NK-92 (cell line): ENCODE measurements at regions not wholly inside any gene's neighbourhood (a gene's known extent, or its start where the extent isn't known, plus 50 kb on each side); places are given as distances from the start of the nearest gene placed in this dataset.

Experiments
- DNase-seq: peaks from one replicate; lab custom pipeline; 2025; ENCODE audit not compliant: unreplicated experiment; lab: John Stamatoyannopoulos, UW

DNA sequence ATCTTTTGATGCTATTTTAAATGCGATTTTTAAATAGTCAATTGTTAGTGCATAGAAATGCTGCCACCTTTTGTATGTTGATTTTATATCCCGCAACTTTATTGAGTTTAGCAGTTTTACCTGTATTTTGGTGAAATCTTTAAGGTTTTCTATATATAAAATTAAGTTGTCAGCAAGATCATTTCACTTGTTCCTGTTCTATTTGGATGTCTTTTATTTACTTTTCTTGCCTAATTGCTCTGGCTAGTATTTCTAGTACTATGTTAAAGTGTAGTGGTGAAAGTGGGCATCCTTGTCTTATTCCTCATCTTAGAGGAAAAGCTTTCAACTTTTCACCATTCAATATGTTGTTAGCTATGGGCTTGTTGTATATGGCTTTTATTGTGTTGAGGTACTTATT is 813.3 kb upstream of the CELF2 start:
- DNase-seq = no peak

DNA sequence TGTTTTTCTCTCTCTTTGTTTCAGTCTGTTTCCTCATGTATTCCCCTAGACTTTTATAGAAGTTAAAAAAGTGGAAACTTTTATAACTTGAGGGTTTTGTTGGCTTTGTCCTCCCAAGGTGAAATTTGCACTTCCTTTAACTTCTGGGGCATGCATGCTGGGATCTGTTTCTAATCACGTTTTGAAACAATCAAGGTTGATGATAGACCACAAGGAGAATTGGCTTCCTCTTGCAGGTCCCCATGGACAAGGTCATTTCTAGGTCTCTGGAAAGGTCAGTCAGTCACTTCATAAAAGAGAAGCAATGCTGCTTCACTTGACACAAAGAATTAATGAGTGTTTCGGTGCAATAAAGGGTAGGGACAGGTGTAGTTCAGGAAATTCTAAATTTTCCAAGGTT is 811.8 kb upstream of the CELF2 start:
- no peak for DNase-seq

DNA sequence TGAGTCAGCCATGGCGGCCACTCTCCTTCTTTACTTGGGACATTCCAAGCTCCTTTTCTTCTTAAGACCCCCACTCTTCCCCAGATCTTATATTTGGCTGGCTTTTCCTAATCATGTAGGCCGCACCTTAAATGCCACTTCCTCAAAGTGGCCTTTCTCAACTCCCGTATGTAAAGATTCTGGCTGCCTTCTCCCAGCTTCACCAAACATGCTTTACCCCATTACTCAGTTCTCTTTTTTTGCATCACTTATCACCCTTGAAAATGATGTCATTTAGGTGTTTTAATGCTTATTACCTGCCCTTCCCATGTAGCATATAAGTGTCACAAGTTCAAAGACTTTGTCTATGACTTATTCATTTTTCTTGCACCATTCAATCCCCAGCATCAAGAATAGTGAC is 810.1 kb upstream of the CELF2 start:
- DNase-seq = no peak

DNA sequence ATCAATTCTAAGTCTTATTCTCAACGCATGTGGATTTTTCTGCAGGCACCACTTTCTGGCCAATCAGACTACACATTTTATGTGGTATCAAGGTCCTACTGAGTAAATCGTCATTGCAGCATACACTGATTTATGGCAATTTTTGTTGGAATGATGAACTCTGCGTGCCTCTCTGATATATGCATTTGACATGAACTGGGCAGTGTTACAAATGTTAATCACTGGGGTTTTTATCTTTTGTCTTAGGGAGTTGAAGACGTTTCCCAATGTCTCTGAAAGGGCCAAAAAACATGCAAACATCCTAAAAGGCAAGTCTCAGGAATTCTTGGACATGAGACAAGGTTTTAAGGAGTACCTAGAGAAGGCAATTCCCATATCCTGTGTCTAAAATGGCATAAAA is 809.5 kb upstream of the CELF2 start:
- no peak for DNase-seq

DNA sequence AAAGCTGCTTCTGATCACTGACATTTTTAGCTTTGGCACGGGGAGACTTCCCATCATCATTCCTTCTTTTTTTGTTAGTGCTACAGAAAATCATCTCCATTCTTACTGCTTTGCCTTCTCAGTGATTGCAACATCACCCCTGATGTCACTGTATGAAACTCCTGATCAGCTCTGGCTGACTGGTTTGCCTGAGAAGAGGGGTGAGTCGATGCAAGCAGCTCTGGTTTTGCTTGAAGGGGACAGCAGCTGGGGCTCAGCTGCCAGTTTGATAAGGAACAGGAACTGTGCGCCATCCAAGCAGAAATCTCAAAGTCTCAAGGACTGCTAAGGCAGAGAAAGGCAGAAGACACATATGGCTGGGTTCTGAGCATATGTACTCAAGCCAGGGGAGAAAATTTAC is 808.5 kb upstream of the CELF2 start:
- no peak for DNase-seq

DNA sequence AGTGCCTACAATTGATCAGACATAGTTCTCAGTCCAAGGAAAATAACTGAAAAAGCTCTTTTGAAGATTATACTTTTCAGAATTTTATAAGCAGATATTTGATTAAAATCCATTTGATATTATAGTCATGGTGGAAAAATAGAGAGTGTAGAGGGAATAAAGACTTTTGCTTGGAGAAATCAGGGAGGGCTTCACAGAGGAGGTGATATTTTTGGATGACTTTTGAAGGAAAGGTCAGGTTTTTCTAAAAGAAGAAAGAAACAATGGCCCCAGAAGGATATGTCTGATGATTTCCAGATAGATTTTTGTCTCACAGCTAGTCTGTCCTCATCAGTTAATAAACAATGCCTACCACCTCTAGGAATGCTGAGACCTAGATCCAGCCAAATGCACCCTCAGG is 806.3 kb upstream of the CELF2 start:
- no peak for DNase-seq

DNA sequence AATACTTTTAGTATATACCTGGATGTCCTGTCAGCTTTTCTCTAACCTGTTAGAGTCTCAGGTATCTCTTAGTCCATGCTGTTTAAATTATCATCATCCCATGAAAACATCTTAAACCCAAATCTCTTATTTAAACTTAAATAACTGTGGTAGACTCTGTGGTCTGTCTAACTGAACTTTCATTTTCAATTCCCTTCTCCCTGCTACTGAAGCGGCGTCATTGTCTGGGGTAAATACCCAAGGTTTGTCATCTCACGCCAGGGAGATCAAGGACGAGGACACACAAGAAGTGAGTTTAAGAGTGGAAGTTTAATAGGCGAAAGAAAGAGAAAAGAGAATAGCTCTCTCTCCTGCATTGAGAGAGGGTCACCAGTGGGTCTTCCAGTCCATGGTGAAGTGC is 804.4 kb upstream of the CELF2 start:
- no peak for DNase-seq

DNA sequence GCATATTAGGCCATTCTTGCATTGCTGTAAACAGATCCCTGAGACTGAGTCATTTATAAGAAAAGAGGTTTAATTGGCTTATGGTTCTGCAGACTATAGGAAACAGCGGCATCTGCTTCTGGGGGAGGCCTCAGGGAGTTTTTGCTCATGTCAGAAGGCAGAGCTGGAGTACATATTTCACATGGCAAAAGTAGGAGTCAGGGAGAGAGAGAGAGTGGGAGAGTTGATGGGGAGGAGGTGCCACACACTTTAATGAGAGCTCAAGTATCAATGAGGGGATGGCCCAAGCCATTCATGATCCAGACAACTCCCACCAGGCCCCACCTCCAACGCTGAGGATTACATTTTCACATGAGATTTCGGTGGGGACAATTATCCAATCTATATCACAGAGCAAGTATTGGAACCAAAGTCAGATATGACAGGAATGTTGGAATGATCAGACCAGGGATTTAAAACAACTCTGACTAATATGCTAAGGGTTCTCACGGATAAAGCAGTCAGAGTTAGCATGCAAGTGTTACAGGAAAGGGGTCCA is 795.3 kb upstream of the CELF2 start:
- DNase-seq = no peak

DNA sequence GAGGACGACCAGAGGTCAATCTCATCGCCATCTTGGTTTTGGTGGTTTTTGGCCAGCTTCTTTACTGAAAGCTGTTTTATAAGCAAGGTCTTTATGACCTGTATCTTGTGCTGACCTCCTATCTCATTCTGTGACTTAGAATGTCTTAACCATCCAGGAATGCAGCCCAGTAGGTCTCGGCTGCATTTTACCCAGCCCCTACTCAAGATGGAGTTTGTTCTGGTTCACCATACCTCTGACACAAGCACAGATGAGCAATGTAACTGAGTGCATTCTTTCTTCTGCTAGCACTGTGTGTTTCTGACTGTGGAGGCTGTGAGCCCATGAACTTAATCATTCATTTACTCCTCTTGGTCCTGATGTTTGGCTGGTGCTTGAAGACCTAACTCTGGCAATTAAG is 794.5 kb upstream of the CELF2 start:
- DNase-seq = no peak

DNA sequence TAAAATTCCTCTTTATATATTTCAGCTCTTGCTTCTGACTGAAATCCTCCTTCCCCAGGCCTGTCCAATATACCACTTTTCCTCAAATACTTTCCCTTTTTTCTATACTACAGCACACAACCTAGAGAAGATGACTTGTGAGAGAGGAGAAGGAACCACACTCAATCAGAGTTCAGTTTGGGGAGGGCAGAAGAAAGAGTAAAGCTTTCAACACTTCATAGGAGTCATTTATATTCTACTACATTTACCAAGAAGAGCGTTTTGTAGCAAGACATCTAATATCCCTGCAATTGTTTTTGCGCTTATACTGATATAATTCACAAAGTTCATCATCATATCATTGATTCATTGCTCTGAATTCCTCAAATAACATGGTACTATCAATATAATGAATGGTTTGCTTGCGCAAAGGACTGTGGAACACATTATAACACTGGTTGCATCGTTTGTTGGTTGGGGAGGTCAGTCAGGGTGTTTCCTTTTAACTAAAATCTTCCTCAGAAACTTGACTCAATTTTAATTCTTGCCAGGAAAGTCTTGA is 792.5 kb upstream of the CELF2 start:
- no peak for DNase-seq

DNA sequence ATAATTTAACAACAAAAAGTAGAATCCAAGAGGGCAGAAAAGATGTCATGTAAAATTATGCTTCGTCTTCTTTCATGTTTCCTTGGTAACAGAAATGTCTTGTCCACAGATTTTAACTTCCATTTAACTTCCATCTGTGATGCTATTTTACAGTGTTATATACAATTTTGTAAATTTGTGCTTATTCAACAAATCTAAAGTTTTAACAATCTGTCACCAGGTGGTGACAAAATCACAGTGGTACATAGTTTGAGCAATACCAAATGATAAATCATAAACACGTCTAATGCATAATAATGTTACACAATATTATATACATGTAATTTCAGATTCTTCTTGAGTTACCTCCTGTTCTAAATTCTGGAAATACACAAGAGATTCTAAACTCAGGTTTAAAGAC is 784.4 kb upstream of the CELF2 start:
- no peak for DNase-seq

DNA sequence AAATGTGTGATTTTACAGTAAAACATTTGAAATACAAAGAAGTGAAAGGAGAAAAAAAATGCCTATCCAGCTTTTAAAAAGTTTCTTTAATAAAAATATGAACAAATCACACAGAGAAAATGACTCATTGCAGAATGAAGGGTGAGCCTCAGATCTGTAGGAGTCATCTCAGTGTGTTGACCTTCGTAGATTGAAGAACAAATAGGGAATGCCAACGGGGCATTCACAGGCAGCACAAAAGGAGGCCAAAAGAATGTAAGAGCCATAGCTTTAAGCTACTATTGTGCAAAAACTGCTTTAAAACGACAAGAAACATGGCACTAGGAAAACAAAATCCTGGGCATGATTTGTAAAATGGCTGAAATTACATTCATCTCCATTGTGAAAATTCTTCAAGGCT is 782.7 kb upstream of the CELF2 start:
- DNase-seq = no peak

DNA sequence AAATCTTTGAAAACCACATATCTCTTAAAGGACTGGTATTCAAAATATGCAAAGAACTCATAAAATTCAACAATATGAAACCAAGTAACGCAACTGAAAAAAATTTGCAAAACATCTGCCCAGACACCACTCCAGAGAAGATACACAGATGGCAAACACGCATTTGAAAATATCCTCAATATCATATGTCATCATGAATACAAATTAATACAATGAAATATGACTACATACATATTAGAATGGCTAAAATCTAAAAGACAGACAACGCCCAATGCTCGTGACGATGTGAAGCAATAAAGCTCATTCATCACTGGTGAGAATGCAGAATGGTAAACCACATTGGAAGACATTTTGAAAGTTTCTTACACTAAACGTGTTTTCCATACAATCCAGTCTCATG is 770.1 kb upstream of the CELF2 start:
- DNase-seq = no peak

DNA sequence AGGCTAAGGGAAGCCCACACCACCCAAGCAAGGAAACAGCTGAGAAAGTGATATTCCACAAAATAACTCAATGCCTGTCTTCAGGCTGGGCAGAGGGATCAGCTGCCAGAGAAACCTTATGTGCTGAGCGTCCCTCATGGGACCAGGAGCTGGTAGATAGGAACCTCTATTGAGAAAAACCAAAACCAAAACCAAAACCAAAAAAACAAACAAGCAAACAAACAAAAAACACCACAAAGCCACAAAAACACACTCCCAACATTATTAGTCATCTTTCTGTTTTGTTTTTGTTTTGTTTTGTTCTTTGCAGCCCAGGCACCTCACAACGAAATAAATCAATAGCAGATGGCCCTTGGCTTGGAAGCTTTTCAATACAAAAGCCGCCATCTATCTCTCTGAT is 760.8 kb upstream of the CELF2 start:
- no peak for DNase-seq

DNA sequence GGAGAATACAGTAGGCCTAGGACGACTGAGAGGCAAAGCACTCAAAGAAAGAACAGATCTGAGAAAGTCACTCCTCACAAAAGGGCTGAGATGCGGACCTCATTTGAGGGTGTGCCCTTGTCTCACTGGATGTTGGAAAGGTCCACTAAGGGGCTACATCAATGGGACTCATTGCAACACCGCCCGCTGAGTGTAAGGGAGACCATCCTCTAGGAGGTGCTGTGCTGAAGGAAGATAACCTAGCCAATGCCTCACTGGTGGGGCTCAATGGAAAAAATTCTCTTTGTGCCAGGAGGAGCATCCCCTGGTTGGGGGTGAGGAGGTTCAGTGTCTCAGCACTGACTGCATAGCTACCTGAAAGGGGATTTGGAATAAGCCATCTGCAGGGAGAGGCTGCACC is 758.7 kb upstream of the CELF2 start:
- DNase-seq = no peak

DNA sequence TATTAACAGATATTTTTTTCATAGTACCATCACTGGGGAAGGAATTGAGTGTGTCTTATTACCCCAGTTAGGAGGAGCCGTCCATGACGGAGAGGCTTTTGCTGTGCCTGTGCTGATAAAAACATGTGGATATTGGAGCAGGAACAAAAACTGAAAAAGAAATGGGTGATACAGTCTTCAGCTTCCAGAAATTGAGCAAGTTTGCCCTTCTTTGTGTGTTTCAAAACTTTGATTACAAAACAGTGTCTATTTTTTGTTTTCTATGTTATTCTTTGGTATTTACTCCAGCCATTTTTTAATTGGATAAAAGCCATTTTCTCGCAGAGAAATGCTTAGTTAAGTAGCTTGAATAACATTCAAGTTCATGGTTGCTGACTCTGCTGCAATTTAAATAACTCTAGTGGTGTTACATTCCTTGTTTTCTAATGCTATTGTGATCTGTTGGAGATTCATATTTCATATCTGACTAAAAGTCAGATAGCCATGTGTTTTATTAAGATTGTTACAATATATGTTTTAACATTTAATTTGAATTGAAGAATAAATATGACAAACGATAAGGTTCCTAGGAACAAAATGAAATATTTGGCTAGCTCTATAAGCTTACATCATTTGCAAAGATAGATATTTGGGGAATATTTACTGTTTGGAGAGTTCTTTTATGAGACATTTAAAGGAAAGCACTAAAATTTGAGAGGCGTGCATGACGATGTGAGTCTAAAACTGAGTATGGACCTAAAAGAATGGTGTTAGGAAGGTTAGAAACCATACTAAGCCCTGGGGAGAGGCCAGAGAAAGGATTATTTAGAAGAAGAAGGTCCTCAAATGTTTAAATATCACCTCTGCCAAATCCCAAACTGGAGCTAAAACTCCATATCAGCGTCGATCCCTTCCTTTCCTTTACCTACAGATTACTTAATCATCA is 747.3 kb upstream of the CELF2 start:
- no peak for DNase-seq

DNA sequence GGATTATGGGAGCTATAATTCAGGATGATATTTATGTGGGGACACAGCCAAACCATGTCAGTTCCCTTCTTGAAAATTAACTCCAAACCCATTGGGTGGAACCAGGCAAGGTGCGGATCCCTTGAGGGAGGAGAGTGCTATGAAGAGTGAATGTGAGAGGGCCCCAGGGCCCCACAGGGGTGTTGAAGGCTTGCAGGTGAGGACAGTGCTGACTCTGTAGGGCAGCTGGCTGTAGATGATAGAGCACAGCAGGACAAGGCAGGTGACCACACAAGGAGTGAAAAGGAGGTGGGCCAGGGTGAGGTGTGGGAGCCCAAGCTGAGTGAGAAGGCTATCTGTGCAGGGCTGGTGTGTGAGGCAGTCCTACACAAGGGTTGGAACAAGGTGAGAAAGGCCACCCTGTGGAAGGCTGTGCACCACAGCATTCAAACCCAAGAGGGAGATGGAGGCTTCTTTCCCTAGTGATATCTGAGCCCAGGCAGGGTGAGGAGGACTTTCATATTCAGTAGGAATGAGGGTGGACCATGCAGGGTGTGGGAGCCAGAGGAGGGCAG is 746.0 kb upstream of the CELF2 start:
- DNase-seq = no peak

DNA sequence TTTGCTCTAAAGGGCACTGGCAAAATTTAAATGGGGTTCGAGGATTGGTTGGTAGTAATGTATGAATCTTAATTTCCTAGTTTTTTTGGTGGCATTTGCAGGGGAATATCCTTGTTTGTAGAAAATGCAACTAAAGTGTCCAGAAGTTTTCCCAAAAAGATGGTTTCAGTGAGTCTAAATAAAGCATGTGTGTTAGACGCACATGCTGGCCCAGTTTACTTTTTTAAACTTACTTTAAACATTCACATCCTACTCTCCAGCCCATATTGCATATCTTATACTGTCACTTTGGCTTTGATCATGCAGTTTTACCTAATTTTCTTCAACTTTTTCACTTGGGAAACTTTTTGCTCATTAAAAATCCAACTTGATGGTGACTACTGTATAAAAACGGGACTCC is 744.0 kb upstream of the CELF2 start:
- DNase-seq = no peak

DNA sequence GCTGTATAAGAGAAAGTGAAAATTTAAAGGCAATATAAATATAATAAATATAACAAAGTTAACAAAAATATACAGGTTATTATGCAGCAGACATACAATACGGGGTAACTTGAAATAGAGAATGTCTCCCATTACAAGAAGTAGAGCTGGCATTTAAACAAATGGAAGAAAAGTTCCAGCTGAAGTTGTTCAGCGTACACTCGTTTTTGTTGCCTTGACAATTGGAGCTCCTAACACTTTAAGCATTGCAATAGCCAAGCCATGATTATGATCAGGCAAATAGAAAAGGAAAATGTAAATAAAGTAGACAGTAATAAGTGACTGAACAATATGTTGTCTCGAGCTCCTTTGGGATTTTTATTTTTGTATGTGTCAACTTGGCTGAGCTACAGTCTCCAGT is 737.8 kb upstream of the CELF2 start:
- DNase-seq = no peak

DNA sequence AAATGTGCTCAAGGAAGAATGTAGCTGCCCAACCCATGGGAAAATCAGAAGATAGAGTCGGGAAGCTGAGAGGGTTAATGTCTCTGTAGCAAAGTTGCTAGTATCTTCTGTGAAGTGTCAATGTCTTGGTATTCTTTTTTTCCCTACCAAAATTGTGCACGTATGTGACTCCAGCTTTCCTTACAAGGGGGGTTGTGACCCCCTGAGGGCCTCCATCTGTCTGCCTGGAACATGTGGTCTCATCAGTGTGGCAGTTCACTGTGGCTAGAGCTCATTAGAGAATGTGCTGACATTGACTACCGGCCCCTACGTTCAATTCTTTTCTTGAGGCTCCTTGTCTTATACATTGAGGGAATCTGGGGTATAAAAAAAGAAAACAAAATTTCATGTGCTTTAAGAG is 725.2 kb upstream of the CELF2 start:
- no peak for DNase-seq

DNA sequence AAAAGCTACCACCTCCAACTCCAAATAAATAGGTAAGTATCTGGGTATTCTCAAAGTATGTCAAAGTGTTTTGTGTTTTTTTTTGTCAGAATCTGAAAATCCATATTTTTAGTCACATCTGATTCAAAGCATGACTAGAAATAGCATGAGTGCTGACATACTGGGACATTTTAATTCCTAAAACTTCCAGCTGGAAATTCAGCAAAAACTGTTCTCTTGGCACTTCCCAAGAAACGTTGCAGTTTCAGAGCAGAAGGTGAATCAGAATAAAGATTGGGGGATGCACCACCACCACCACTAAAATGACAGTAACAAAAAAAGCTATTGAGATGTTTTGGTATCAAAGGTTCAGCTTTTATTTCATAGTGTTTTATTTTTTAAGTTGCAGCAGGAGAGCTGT is 724.6 kb upstream of the CELF2 start:
- DNase-seq = no peak

DNA sequence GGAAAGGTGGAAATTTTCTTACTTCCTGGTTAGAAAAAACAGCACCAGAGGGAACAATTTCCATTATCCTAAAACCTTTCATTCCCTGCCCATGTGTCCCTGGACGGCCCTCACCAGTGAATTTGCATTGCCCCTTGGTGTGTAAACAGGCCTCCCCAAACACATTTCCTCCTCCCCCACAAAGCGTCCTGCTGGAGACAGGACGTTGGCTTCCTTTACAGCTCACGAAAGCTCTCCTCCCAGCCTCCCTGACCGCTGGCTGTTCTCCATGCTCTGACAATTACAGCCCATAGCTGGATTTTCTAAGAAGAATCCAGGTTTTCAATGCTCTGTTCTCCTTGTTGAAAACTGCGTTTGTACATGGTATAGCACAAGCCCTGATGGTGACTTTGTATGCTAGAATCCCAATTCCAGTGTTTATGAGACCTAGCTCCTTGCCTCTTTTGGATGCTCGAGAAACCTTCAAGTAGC is 724.2 kb upstream of the CELF2 start:
- DNase-seq = no peak
